HL-60 (cell line): ENCODE measurements at regions not wholly inside any gene's neighbourhood (a gene's known extent, or its start where the extent isn't known, plus 50 kb on each side); places are given as distances from the start of the nearest gene placed in this dataset.

Experiments
- GABPA ChIP-seq: IDR thresholded peaks from 2 replicates; pipeline ENCODE4 v1.6.1; 2012; ENCODE audit warnings: low read depth
- POLR2AphosphoS5 ChIP-seq: IDR thresholded peaks from 2 replicates; pipeline ENCODE4 v1.6.1; 2012; ENCODE audit warnings: low read depth
- REST ChIP-seq: IDR thresholded peaks from 2 replicates; pipeline ENCODE4 v1.6.1; 2012; ENCODE audit warnings: low read depth; ENCODE audit not compliant: insufficient replicate concordance
- SPI1 ChIP-seq: IDR thresholded peaks from 2 replicates; pipeline ENCODE4 v1.6.1; 2012; ENCODE audit warnings: low read depth, mild to moderate bottlenecking, borderline replicate concordance
- TF ChIP-seq, protein P1 (sequence below): IDR thresholded peaks from one replicate; pipeline ENCODE4 v1.5.1; 2011; ENCODE audit warnings: low read length, control low read depth, inconsistent platforms; ENCODE audit not compliant: insufficient read depth

GRCh38 chr2:83661711-83662110 lies 797.4 kb downstream of the SUCLG1 start:
- no peak for TF ChIP-seq POLR2AphosphoS5
- TF ChIP-seq, protein P1, sequence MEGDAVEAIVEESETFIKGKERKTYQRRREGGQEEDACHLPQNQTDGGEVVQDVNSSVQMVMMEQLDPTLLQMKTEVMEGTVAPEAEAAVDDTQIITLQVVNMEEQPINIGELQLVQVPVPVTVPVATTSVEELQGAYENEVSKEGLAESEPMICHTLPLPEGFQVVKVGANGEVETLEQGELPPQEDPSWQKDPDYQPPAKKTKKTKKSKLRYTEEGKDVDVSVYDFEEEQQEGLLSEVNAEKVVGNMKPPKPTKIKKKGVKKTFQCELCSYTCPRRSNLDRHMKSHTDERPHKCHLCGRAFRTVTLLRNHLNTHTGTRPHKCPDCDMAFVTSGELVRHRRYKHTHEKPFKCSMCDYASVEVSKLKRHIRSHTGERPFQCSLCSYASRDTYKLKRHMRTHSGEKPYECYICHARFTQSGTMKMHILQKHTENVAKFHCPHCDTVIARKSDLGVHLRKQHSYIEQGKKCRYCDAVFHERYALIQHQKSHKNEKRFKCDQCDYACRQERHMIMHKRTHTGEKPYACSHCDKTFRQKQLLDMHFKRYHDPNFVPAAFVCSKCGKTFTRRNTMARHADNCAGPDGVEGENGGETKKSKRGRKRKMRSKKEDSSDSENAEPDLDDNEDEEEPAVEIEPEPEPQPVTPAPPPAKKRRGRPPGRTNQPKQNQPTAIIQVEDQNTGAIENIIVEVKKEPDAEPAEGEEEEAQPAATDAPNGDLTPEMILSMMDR: no peak
- no peak for TF ChIP-seq GABPA
- no peak for TF ChIP-seq REST
- TF ChIP-seq SPI1: no peak
